GM23248 (cell line): ENCODE measurements at regions not wholly inside any gene's neighbourhood (a gene's known extent, or its start where the extent isn't known, plus 50 kb on each side); places are given as distances from the start of the nearest gene placed in this dataset.
"Not testable (repeated sequence)": the region's sequence is repeated elsewhere in the genome, so short reads cannot be mapped to it uniquely, and the experiment has no call there.

Experiments used
- EZH2 ChIP-seq: fragments of 200-600 bp; sonication (generic); IDR thresholded peaks from 2 replicates; pipeline ENCODE4 v1.6.1; 2018; ENCODE audit warnings: antibody characterized with exemption, mild to moderate bottlenecking; ENCODE audit not compliant: insufficient read depth, poor library complexity, severe bottlenecking
- EZH2phosphoT487 ChIP-seq: fragments of 200-600 bp; sonication (generic); IDR thresholded peaks from 2 replicates; pipeline ENCODE4 v1.6.1; 2018; ENCODE audit warnings: antibody characterized with exemption, moderate library complexity, mild to moderate bottlenecking, low read depth; ENCODE audit not compliant: insufficient read depth

GRCh38 chr10:118902656-118903055 is 126.9 kb upstream of the NANOS1 start:
- TF ChIP-seq EZH2phosphoT487, EZH2: not testable (repeated sequence)
